GM12878 (cell line): ENCODE measurements at regions not wholly inside any gene's neighbourhood (a gene's known extent, or its start where the extent isn't known, plus 50 kb on each side); places are given as distances from the start of the nearest gene placed in this dataset.

Experiments used
- ATAC-seq: fragments of 200-7000 bp; cut with Tn5 transposase; 3 replicates; pipeline ENCODE4 v1.9.1; 2020; ENCODE audit warnings: mild to moderate bottlenecking, moderate library complexity
- BruUV-seq: library from RNA; stranded (reverse); fragments of 400-500 nt; replicated peaks from 2 replicates; lab custom pipeline; 2021; lab: Mats Ljungman, UMichigan
- CTCF ChIA-PET: fragments of 300-600 bp; sonication (Branson Sonifier 250); formaldehyde crosslinking; extraction: SDS; loops from one replicate; lab custom pipeline; 2021; ENCODE audit warnings: inconsistent platforms; lab: Yijun Ruan, JAX
- POLR2A ChIA-PET: fragments of 350-600 bp; formaldehyde crosslinking; extraction: SDS; loops from one replicate; lab custom pipeline; 2021; ENCODE audit warnings: inconsistent platforms; lab: Charles Lee
- RAD21 ChIA-PET: fragments of 300-600 bp; sonication (Branson Sonifier 250); formaldehyde crosslinking; loops from one replicate; lab custom pipeline; 2023; ENCODE audit warnings: antibody characterized with exemption; ENCODE audit not compliant: unreplicated experiment; lab: Charles Lee
- SMC1A ChIA-PET: fragments of 300-600 bp; sonication (Branson Sonifier 250); formaldehyde crosslinking; loops from one replicate; lab custom pipeline; 2023; ENCODE audit not compliant: unreplicated experiment, uncharacterized antibody; lab: Charles Lee
- DNase-seq: peaks from one replicate; pipeline ENCODE4 v3.0.0-alpha.2; 2011; ENCODE audit warnings: low read depth, low spot score
- FAIRE-seq: peaks from 3 replicates; lab custom pipeline; 2011; peaks lifted over from hg19 to GRCh38; lab: Jason Lieb, UNC
- H2AFZ ChIP-seq: 2 replicates; pipeline ENCODE4 v1.6.0; 2011; ENCODE audit warnings: low read depth, low read length, control low read depth; ENCODE audit not compliant: control insufficient read depth
- H3K27ac ChIP-seq: 2 replicates; pipeline ENCODE4 v1.5.1; 2011; ENCODE audit warnings: control low read depth; ENCODE audit not compliant: control insufficient read depth, insufficient read depth
- H3K27me3 ChIP-seq, 2 experiments: replicated peaks in 1 of 2; 2 replicates each; pipeline versions ENCODE4 v1.6.0 to v1.6.1; 2011; ENCODE audit warnings: low read length in 1 of 2; ENCODE audit not compliant: control insufficient read depth in 2 of 2, insufficient read depth in 2 of 2
- H3K36me3 ChIP-seq, 2 experiments: 2 replicates each; pipeline ENCODE4 v1.5.1; 2011; ENCODE audit warnings: low read length in 1 of 2; ENCODE audit not compliant: control insufficient read depth in 2 of 2, insufficient read depth in 2 of 2
- H3K4me1 ChIP-seq: 2 replicates; pipeline ENCODE4 v1.6.1; 2011; ENCODE audit warnings: mild to moderate bottlenecking, low read length, moderate library complexity, mixed read lengths; ENCODE audit not compliant: control insufficient read depth, insufficient read depth
- H3K4me2 ChIP-seq: 2 replicates; pipeline ENCODE4 v1.6.0; 2011; ENCODE audit warnings: control low read depth; ENCODE audit not compliant: control insufficient read depth, insufficient read depth
- H3K4me3 ChIP-seq: fragments of 200-600 bp; sonication (generic); 2 replicates; pipeline ENCODE4 v1.5.1; 2016
- H3K79me2 ChIP-seq: 2 replicates; pipeline ENCODE4 v1.6.0; 2011; ENCODE audit warnings: low read length; ENCODE audit not compliant: control insufficient read depth, insufficient read depth
- H3K9ac ChIP-seq: 2 replicates; pipeline ENCODE4 v1.8.0; 2011; ENCODE audit warnings: low read length, control low read depth, mixed read lengths; ENCODE audit not compliant: control insufficient read depth, insufficient read depth
- H3K9me3 ChIP-seq: replicated peaks from 3 replicates; pipeline ENCODE4 v1.5.1; 2011; ENCODE audit warnings: mild to moderate bottlenecking, low read length; ENCODE audit not compliant: control insufficient read depth, insufficient read depth
- H4K20me1 ChIP-seq: 2 replicates; pipeline ENCODE4 v1.6.0; 2011; ENCODE audit not compliant: control insufficient read depth, insufficient read depth
- CBX3 ChIP-seq: fragments of 200-600 bp; sonication (generic); IDR thresholded peaks from 2 replicates; pipeline ENCODE4 v1.6.1; 2016; ENCODE audit warnings: low read depth, borderline replicate concordance
- KDM1A ChIP-seq: fragments of 200-600 bp; sonication (generic); IDR thresholded peaks from 2 replicates; pipeline ENCODE4 v1.6.1; 2016; ENCODE audit warnings: borderline replicate concordance
- MXI1 ChIP-seq: fragments of 150-350 bp; IDR thresholded peaks from 2 replicates; pipeline ENCODE4 v1.6.1; 2011; ENCODE audit warnings: low read depth, mild to moderate bottlenecking, inconsistent platforms, low read length, improper control_type of control experiment
- NFYA ChIP-seq: IDR thresholded peaks from 2 replicates; pipeline ENCODE4 v1.6.1; 2011; ENCODE audit warnings: low read depth, mild to moderate bottlenecking, low read length, improper control_type of control experiment, borderline replicate concordance
- TCF7 ChIP-seq: IDR thresholded peaks from 2 replicates; pipeline ENCODE4 v1.6.1; 2014; ENCODE audit warnings: antibody characterized with exemption, borderline replicate concordance
- YBX1 ChIP-seq: fragments of 450-650 bp; IDR thresholded peaks from 2 replicates; pipeline ENCODE4 v1.6.1; 2016; ENCODE audit warnings: antibody characterized with exemption
- ZZZ3 ChIP-seq: IDR thresholded peaks from 2 replicates; pipeline ENCODE4 v1.6.1; 2011; ENCODE audit warnings: low read depth; ENCODE audit not compliant: control insufficient read depth, insufficient read length
- WGBS: methylation state at CpG from one replicate; pipeline ENCODE4 v1.1.6; 2016; ENCODE audit warnings: low lambda C conversion rate; ENCODE audit not compliant: insufficient replicate concordance, insufficient coverage; ENCODE audit errors: missing lambda C conversion rate; 5-methylcytosine and 5-hydroxymethylcytosine counted together
- in situ Hi-C: fragments of 300-500 bp; cut with MboI; formaldehyde crosslinking; loops from 9 replicates; pipeline ENCODE4 v1.14.3; 2018; ENCODE audit warnings: mixed read lengths
- intact Hi-C: fragments of 100-400 bp; cut with micrococcal nuclease; formaldehyde crosslinking; loops from one replicate; pipeline ENCODE4 v1.14.2; 2022; ENCODE audit not compliant: unreplicated experiment
- TF ChIP-seq, protein P1 (sequence below): IDR thresholded peaks from 2 replicates; pipeline ENCODE4 v1.6.1; 2011; ENCODE audit warnings: low read depth, low read length, improper control_type of control experiment, borderline replicate concordance
- TF ChIP-seq, protein P2 (sequence below): fragments of 450-650 bp; formaldehyde crosslinking; IDR thresholded peaks from 2 replicates; pipeline ENCODE4 v1.5.0; 2022; ENCODE audit warnings: mild to moderate bottlenecking, missing genetic modification characterization

DNA sequence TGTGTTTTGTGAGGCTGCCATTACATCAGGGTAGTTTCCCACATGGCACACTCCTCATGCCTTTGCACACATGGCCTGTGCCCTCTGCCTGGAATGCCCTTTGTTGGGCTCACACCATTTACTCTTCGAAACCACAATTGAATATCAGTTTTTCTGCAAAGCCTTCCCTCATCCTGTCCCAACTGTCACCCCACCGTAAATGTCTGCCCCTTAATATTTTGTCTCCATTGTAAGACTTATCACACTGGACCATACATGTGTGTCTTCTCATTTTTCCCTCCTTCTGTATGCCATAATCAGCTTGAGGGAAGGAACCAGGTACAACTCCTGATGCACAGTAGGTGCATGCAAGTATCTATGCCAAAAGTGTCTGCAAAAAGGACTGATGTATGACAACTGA lies 62.7 kb upstream of the TMEM252 start:
- WGBS: 44% methylated on average over 2 of the region's 2 CpGs
- DNase-seq: no peak
- FAIRE-seq: no peak
- no peak overlapping the region for H3K9ac ChIP-seq
- no peaks in the 10 kb centered on the region for H3K4me1 ChIP-seq
- in situ Hi-C loops (no loop called here), intact Hi-C loops (no loop called here)
- no peak for ATAC-seq
- H3K4me2 ChIP-seq: no peak overlapping the region
- no peaks in the 10 kb centered on the region for H3K9me3 ChIP-seq
- ChIA-PET RAD21 (no interaction called here), SMC1A (no interaction called here), CTCF (interaction anchor here (0.6 kb wide), 1 partner anchor 84 kb away, joined by 3 read pairs; no protein-coding TSS in a partner anchor), POLR2A (no interaction called here)
- no peaks in the 10 kb centered on the region for H3K36me3 ChIP-seq
- H3K27me3 ChIP-seq: peaks cover 0 to 1% of the 10 kb centered on the region in 2 experiments; a peak in 3 of 4 replicates
- H3K27ac ChIP-seq: no peak overlapping the region
- no peaks in the 10 kb centered on the region for H3K79me2 ChIP-seq
- H3K4me3 ChIP-seq: no peak overlapping the region
- no TSS peak for BruUV-seq
- no peak overlapping the region for H2AFZ ChIP-seq
- TF ChIP-seq ZZZ3 (no peak), MXI1 (no peak), KDM1A (no peak), TCF7 (no peak), YBX1 (no peak), CBX3 (no peak), NFYA (no peak)
- TF ChIP-seq, protein P1, sequence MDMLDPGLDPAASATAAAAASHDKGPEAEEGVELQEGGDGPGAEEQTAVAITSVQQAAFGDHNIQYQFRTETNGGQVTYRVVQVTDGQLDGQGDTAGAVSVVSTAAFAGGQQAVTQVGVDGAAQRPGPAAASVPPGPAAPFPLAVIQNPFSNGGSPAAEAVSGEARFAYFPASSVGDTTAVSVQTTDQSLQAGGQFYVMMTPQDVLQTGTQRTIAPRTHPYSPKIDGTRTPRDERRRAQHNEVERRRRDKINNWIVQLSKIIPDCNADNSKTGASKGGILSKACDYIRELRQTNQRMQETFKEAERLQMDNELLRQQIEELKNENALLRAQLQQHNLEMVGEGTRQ: no peak
- TF ChIP-seq, protein P2, sequence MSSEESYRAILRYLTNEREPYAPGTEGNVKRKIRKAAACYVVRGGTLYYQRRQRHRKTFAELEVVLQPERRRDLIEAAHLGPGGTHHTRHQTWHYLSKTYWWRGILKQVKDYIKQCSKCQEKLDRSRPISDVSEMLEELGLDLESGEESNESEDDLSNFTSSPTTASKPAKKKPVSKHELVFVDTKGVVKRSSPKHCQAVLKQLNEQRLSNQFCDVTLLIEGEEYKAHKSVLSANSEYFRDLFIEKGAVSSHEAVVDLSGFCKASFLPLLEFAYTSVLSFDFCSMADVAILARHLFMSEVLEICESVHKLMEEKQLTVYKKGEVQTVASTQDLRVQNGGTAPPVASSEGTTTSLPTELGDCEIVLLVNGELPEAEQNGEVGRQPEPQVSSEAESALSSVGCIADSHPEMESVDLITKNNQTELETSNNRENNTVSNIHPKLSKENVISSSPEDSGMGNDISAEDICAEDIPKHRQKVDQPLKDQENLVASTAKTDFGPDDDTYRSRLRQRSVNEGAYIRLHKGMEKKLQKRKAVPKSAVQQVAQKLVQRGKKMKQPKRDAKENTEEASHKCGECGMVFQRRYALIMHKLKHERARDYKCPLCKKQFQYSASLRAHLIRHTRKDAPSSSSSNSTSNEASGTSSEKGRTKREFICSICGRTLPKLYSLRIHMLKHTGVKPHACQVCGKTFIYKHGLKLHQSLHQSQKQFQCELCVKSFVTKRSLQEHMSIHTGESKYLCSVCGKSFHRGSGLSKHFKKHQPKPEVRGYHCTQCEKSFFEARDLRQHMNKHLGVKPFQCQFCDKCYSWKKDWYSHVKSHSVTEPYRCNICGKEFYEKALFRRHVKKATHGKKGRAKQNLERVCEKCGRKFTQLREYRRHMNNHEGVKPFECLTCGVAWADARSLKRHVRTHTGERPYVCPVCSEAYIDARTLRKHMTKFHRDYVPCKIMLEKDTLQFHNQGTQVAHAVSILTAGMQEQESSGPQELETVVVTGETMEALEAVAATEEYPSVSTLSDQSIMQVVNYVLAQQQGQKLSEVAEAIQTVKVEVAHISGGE (CRISPR knock-in tag): no peak
- no peaks in the 10 kb centered on the region for H4K20me1 ChIP-seq
